ENCODE measurements at regions not wholly inside any gene's neighbourhood (a gene's known extent, or its start where the extent isn't known, plus 50 kb on each side); places are given as distances from the start of the nearest gene placed in this dataset.

GRCh38 chr14:105855893-105856675, 329.7 kb downstream of the TMEM121 start:
- in situ Hi-C loops (cut with HindIII; ENCODE audit: extremely low pct_ligation_motif_present, low pct_unique_long_range_greater_than_20kb): no loop called here
- BruUV-seq (replicated peaks): no TSS peak
- ChIA-PET CTCF (ENCODE audit: low intra/inter-chr PET ratio, low total read pairs) (no interaction called here), POLR2A (no interaction called here)
- WGBS (ENCODE audit: low lambda C conversion rate): 50% methylated on average over 20 of the region's 28 CpGs
- H3K79me2 ChIP-seq (ENCODE audit: insufficient read depth, low read length): no peaks in the 10 kb centered on the region
- H3K9me3 ChIP-seq (ENCODE audit: low read length): no peaks in the 10 kb centered on the region
- no peaks in the 10 kb centered on the region for H4K20me1 ChIP-seq (ENCODE audit: insufficient read depth, low read length)
- FAIRE-seq (no peak), DNase-seq (ENCODE audit: low spot score) (no peak), ATAC-seq (no peak)
- H3K9ac ChIP-seq (ENCODE audit: insufficient read depth, low read depth, low read length): no peak overlapping the region
- H3K27me3 ChIP-seq (ENCODE audit: control insufficient read depth in 1 of 2, insufficient read depth in 2 of 2, low read length in 2 of 2): peaks cover 10 to 35% of the 10 kb centered on the region in 2 experiments; a peak in 4 of 5 replicates
- H3K4me2 ChIP-seq (ENCODE audit: low read depth, low read length): no peak overlapping the region
- no peak overlapping the region for H2AFZ ChIP-seq (ENCODE audit: low read length)
- TF ChIP-seq ZBTB3 (CRISPR knock-in tag; IDR thresholded peaks at IDR 0.05; ENCODE audit: borderline replicate concordance, low read depth): no peak
- TF ChIP-seq POGK (CRISPR knock-in tag; conservative IDR thresholded peaks at IDR 0.05): no peak
- TF ChIP-seq BATF2 (CRISPR knock-in tag; IDR thresholded peaks at IDR 0.05): no peak
- peak; percentile 45 for TF ChIP-seq MNT (IDR thresholded peaks at IDR 0.05)
- no peak overlapping the region for H3K27ac ChIP-seq (ENCODE audit: extremely low read length, insufficient read depth, low read length)
- H3K36me3 ChIP-seq (replicated peaks in 1 of 2; ENCODE audit: control insufficient read depth in 1 of 2, insufficient read depth in 2 of 2, low read length in 2 of 2): no peaks in the 10 kb centered on the region
- H3K4me1 ChIP-seq (ENCODE audit: insufficient read depth, low read length): no peaks in the 10 kb centered on the region
- intact Hi-C loops (cut with micrococcal nuclease; ENCODE audit: unreplicated experiment): no loop called here
- no peak overlapping the region for H3K4me3 ChIP-seq (replicated peaks in 1 of 3; ENCODE audit: insufficient read depth in 1 of 3, low read depth in 2 of 3, low read length in 3 of 3)

Measured in HepG2 (cell line).